Stimulated activated naive CD4-positive, alpha-beta T cell (primary cell): ENCODE measurements at regions not wholly inside any gene's neighbourhood (a gene's known extent, or its start where the extent isn't known, plus 50 kb on each side); places are given as distances from the start of the nearest gene placed in this dataset.

Source experiments
- DNase-seq, 6 experiments: peaks; one replicate each; lab custom pipeline; 2025; lab: John Stamatoyannopoulos, UW

DNA sequence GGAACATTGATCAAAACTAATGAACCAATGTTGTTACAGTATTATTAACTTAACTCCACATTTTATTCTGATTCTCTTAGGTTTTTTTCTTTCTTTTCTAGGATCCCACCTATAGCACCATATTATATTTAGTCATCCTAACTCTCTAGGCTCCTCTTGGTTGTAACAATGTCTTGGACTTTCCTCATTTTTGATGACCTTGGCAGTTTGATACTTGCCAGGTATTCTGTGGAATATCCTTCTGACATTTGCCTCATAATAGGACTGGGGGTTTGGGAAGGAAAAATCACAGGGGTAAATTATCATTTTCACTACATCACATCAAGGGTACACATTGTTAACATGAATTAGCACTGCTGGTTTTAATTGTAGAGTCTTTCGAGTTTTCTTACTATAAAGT lies 851.6 kb upstream of the SOX9 start:
- DNase-seq, result no peak

DNA sequence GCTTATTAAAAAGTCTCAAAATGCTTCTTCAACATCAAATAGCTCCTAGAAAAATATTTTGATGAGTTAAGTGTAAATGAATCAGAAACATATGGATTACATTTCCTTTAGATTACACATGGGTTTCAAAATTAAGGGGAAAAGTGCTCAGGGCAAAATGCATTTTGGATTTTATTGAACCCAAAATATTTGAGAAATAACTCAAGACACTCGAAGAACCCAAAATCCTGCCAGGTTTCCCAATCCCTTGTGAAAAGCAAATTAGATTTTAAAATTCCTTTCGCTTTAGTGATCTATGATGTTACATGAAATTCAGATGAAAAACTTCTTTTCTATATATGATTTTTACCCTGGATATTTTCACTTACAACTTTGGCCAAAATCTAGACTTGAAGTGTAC lies 847.4 kb upstream of the SOX9 start:
- no peak for DNase-seq

DNA sequence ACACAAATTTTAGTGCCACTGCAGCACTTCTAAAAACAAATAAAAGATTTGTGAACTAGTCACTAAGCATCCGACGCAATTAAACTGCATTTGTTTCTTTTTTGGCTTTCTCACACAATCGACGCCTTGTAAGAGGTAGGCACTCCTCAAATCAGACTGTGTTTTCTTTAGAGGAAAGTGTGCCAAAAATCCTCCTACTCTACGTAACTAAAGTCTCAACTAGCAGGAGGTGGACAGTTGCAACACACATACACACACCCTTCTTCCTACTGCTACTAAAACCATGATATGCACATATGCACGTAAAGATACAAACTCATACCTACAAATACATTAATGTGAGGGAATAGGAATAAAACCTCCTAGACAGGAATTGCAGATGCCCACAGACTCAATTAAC lies 844.7 kb upstream of the SOX9 start:
- no peak for DNase-seq

DNA sequence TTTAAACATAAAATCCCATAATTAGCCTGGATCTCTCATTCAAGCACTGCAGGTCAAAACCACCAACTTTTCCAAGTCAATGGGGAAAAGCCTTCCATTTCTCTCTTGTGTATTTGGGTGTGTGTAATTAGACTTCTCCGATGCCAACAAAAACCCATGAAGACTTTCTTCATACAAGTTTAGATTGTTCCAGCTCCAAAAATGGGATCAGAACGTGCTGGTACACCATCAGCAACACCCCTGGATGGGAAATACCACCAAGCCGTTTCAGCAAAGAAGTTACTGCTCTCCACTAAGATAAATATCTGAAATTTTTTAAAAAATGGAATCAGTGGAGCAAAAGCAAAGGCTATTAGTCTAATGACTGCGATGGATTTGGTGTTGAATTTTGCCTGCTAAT lies 837.3 kb upstream of the SOX9 start:
- DNase-seq, result no peak

DNA sequence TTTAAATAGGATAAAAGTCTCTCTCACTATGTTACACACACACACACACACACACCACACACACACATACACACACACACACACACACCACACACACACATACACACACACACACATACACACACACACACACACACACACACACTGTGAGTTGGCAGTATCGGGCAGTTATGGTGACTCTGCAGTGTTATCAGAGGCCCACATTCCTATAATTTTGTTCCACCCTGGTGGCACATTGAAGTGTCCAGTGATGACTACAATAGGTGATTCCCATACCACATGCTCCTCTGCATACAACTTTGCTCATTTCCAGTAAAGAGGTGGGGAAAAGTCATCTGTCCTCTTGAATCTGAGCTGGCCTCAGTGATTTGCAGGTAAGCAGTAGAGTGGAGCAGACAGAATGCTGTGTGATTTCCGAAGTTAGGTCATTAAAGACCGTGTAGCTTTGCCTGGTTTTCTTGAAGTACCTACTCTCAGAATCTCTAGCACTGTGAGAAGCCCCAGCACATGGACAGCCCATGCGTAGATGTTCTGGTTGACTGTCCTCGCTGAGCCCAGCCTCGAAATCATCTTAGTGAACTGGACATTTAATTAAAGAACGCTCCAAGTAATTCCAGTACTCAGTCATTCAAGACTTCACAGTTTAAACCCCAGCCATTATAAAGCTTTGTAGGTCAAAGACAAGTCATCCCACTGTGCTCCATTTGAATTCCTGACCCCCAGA lies 836.6 kb upstream of the SOX9 start:
- DNase-seq, result no peak

DNA sequence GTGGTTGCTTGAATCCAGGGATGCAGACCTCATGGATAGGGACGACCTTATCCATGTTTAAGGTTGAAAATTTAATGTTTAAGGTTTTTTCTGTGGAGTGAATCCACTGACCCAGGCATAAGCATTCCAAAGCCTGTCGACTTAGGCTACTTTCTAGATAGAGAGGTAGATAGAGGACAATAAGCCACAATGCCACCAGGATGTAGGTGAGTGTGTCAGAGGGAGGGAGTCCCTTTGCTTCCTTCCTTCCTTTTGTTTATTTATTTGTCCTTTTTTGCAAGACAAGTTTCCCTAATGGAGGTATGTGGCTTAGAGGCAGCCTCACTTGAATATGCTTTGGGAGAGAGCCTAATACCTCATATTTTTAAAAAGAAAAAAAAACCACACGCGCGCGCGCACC lies 834.2 kb upstream of the SOX9 start:
- no peak for DNase-seq

DNA sequence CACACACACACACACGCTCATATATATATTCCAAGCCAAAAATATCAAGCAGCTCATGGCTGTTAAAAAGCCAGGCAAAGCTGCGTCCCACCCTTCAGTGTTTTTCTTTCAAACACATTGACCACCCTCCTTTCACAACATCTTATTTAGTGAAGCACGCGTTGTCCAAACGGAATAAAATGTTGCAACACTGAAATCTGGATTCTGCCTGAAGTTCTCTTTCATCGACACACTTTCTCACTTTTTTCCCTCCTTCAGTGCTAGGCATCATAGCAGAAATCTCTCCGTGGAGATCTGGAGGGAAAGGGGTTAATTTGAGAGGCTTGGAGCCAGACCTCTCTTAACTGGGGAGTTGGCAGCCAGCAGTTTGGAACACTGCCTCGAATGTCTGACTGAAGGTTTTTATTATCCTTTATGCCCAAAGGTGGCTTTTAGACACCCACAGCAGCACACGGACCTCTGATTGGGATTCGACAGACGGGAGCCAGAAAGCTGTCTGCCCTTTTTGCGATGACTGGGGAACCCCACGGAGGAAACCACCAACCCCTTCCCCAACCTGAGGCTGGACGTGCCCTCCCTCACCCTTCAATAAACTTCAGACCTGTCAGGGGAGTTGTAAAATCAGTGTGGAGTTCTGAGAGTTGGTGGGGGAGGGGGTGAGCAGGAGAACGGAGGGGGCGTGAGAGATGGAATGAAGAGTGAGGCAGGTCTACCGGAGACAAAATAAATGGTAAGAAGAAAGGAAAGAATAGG lies 833.6 kb upstream of the SOX9 start:
- DNase-seq, result no peak

DNA sequence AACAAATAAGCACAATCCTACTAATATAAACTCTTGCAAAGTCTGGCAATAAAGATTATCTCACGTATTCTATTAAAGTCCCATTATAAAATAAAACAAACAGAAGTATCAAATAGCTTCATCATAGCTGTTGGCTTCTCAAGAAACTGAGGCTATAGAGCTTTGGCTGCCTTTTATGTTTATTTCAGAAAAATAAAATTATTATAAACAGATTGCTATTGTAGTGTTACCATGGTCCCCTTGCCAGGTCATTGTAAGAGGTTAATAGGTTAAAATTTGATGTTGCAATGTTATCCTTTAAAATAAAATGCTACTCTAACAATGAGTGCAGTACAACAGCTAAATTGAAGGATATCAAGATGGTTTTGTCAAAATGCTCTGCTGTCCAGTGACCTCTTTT lies 828.8 kb upstream of the SOX9 start:
- no peak for DNase-seq

DNA sequence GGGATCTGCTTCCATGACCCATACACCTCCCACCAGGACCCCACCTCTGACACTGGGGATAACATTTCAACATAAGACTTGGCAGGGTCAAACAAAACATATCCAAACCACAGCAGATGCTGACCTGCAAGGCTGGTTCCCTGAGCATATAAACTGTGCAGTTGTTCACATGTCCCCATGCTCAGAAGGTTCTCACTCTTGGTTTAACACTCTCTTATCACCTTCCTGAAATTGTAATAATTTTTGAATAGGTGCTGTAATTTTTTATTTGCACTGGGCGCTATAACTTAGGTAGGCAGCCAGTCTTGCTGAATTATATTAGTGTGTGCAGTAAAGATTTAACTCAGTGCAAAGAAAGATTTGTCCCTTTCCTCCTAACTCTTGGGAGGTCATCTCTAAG lies 824.8 kb upstream of the SOX9 start:
- DNase-seq, result no peak

DNA sequence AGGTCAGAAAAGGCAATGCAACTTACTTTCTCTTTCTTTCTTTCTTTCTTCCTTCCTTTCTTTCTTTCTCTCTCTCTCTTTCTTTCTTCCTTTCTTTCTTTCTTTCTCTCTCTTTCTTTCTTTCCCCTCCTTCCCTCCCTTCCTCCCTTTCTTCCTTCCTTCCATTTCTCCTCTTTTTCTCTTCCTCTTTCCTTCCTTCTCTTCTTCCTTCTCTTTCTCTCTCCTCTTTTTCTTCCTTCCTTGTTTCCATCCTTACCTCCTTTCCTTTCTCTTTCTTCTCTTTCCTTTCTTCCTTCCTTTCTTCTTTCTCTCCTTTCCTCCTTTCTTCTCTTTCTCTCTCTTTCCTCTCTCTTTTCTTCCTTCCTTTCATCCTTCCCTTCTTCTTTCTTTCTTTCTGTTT lies 819.8 kb upstream of the SOX9 start:
- DNase-seq, result no peak

DNA sequence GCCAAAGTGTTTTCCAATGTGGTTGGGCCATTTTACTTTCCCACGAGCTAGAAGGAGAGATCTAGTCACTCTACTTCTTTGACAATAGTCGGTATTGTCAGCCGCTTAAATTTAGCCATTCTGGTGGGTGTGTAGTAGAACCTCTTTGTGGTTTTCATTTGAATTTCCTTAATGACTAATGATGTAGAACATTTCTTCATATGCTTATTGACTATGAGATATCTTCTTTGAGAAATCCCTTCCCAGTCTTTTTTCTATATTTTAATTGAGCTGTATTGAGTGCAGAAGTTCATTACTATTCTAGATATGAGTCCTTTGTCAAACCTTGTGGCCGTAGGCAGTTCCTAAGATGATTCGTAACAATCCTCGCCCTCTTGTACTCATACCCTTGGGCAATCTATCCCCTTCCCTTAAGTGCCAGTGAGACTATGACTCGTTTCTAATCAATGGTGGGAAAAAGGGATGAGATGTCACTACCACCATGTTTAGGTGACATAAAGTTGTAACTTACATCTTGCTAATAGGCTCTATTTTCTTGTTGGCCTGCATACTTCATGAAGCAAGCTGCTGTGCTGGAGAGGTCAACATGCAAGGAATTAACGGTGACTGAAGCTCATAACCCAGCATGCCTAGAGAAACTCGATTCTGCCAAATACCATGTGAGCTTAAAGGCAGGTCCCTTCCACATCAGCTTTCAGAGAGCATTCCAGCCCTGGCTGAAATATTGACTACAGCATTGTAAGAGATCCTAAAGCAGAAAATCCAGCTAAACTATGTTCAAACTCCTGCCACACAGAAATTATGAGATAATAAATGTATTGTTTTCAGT lies 817.9 kb upstream of the SOX9 start:
- DNase-seq, result no peak

DNA sequence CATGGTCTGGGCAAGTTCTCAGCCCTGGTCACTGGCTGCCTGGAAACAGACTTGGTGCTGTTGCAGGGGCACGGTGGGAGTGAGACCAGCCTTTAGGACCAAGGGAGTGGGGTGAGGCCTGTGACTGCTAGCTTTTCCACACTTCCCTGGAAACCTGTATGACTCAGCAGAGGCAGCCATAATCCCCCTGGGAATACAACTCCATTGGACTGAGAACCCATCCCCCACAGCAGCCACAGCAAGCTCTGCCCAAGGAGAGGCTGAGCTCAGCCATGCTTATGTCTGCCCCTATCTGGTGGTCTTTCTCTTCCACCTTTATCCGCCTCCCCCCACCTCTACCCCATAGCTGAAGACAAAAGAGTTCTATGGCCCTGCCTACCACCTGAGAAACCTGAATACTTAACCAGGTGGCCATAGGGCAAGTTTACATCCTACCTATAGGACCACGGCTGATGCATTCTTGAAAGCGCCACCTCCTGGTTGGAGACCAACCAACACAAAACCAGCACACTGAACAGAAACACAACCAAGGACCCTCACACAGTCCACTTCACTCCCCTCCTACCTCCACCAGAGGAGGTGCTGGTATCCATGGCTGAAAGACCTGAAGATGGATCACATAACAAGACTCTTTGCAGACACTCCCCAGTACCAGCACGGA lies 816.2 kb upstream of the SOX9 start:
- no peak for DNase-seq

DNA sequence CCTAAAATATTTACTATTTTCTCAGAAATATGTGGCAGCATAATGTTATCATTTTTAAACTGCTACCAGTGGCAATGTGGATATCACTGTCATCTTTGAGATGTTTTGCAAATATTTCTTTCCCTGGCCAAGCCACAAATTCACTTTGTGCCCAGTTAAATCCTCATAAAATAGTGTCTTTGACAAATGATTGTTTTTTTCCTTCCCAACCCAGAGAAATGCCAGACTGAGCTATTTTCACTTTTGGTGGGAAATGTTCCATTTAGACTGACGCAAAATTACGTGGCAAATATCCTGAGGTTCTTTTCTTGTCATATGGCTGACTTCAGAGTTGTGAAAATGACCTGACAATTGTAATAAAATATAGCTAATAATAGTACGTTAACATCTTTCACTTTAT lies 807.0 kb upstream of the SOX9 start:
- no peak for DNase-seq

DNA sequence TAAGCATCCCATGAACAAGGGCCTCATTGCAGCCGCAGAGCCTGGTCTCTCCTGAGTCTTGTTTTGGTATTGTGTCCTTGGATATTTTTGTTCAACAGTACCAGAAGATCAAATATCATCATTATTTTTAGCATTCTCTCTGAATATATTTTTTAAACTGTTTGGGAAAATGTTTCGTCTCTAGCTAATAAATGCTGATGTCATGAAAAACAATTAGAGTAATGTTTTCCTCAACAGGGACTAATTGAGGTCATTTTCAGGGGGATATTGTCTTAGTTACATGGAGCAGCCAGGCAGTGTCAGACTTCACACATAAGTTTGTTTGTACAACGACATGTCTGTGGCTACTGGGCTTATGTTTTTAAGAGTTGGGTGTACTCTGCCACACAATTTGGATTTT lies 805.3 kb upstream of the SOX9 start:
- no peak for DNase-seq

DNA sequence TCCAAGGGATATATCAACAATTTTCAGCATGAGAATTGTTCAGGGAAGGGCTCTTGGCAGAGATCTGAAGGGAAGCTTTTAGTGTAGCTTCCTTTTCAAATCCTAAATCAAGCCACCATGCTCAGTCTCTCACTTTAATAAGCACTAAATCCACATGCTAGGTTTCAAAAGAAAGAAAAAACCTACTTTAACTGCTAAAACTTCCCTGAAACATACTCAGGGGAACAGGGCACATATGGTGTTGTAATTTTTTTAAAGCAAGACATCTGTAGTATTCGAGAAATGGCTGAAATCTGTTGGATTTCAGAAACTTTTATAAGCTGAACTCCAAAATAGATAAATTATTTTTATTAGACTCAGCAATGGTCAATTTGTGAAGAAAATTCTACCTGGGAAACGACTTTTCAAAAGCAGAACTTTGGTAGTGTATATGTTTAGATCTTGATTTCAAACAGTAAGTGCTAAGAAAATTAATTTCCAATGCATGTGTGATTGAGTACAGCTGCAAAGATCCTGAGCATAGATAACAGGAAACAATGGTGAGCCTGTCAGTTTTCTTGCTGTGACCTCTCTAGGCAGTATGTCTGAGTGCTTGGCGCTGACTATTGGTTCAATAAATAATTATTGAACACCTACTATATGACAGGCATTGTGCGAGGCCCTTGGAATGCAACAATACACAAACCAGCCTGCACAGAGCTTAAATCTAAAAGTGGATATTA lies 804.5 kb upstream of the SOX9 start:
- no peak for DNase-seq

DNA sequence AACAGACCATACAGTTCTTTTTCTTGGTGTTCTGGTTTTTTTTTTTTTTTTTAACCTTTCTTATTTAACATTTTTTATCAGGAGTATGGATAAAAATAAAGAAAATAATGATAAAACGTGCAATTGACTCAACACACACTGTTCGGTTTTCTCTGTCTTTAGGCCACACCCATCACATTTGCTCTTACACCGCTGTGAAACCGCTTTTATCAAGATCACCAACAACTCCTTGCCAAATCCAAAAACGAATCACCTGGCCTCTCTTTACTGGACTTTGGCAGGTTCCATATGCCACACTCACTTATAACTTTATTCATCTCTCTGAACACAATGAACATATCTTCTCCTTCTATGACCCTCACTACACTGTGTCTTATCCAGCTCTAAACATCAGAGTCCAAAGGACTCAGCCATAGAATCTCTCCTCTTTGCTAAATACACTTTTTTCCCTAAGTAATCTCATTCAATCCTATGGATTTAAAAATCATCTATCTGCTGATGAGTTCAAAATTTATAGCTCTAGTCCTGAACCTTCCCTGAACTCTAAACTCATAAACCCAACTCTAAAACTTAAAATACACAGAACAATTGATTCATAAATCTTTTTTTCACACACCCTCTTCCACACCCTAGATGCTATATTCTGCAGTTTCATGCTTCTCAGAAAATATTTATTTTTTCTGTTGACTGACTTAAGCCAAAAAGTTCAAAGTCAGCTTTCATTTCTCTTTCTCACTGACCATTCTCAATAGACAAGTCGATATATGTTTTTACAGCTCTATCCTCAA lies 800.6 kb upstream of the SOX9 start:
- no peak for DNase-seq

DNA sequence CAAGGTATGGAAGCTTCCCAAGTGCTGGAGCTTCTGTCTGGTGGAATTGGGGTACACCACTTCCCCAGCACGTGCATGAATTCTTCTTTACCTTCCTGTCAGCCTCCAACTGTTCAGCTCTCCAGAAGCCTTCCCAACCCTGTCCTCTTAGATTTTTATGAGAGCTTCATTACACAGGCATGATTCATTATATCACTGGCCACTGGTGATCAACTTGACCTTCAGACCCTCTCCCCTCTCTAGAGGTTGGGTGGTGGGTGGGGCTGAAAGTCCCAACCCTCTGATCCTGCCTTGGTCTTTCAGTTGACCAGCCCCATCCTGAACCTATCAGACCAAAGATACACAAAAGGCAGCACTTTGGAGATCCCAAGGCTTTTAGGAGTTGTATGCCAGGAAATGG lies 795.7 kb upstream of the SOX9 start:
- DNase-seq, result no peak

DNA sequence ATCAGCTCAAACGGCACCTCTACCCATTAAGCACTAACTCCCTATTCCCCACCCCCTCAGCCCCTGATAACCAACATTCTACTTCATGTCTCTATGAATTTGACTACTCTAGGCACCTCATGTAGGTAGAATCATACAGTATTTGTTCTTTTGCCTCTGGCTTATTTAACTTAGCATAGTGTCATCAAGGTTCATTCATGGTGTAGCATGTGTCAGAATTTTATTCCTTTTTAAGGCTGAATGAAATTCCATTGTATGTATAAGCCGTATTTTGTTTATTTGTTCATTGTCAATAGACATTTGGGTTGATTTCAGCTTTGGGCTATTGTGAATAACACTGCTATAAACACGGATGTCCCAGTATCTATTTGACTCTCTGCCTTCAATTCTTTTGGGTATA lies 794.9 kb upstream of the SOX9 start:
- no peak for DNase-seq

DNA sequence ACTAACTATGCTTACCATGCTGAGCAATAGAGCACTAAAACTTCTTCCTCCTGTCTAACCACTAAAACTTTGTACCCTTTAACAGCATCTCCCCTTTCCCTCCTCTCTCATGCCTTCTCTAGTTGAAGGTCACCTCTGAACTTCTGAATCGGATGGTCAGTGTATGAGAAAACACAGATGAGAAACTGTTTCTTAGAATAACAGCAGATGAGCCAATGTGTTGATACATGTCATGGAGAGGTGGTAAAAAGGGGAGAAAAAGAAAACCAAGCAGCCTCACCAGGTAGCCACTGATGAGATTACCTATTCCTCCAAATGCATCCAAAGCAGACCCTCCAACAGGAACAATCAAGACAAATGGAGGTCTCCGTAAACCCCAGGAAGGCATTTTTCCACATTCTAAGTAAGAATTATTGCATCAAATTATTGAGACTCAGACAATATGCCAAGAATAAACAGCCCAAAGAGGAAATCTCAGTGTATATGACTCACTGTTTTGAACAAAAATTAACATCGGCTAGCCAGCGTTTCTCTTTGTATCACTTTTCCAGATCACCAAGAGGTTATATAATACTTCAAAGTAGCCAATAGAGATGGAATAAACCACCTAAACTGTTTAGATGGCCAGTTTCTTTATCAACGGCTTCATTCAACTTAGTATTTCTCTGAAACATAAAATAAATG lies 793.3 kb upstream of the SOX9 start:
- no peak for DNase-seq

DNA sequence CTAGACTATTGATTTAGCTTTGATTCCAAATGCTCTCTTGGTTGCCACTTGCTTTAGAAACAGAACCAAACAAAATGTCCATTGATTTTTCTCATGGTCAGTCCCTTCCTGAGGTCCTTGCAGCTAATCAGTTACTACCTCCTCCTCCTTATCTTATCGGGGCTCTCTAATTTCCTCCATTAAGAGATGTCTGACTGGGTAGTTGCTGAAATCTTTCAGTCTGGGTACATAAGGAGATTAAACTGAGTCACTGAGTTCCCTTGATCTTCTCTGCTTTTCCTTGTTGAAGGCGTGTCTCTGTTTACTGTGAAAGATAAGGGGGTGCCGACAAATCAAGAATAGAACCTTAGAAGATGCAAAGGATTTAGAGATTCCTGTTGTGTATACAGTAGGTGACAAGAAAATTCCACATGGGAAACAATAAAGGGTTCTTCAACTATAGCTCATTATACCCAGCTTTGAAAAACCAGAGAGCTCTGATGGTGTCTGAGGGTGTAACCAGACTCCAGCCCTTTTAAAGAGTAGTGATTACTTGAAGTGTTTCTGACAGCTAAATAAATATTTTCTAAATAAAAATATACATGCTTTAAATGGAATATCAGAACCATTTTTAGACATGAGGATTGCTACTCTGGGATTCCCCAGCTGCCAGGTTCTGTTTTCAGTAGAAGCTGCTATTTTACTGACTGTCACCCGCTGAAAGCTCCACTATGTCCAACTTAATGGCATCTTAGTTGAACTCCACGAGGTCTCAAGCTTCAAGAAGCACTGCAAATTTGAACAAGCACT lies 791.3 kb upstream of the SOX9 start:
- DNase-seq, result no peak
